HEK293 (cell line): ENCODE measurements at regions not wholly inside any gene's neighbourhood (a gene's known extent, or its start where the extent isn't known, plus 50 kb on each side); places are given as distances from the start of the nearest gene placed in this dataset.

Experiments
- CTCF ChIA-PET: fragments of 350-600 bp; formaldehyde crosslinking; extraction: SDS; loops from one replicate; lab custom pipeline; 2021; ENCODE audit warnings: antibody characterized with exemption; lab: Yijun Ruan, JAX
- POLR2A ChIA-PET: fragments of 300-600 bp; formaldehyde crosslinking; extraction: SDS; loops from one replicate; lab custom pipeline; 2020; ENCODE audit warnings: antibody characterized with exemption, inconsistent platforms; lab: Yijun Ruan, JAX
- H3K27ac ChIP-seq: fragments of 200-500 bp; sonication (Bioruptor generic); 2 replicates; pipeline ENCODE4 v1.5.1; 2014; ENCODE audit warnings: low read depth, low read length, control low read depth, inconsistent platforms; ENCODE audit errors: extremely low read depth
- H3K36me3 ChIP-seq, 2 experiments: fragments of 200-500 bp in 1 of 2; sonication (Bioruptor generic) in 1 of 2; 1 replicate in 1 of 2; 2 replicates in 1 of 2; pipeline ENCODE4 v1.5.1; 2014 to 2017; ENCODE audit warnings: inconsistent platforms in 2 of 2, low read length in 2 of 2; ENCODE audit not compliant: control insufficient read depth in 2 of 2, insufficient read depth in 1 of 2
- H3K4me1 ChIP-seq: fragments of 200-500 bp; sonication (Bioruptor generic); 2 replicates; pipeline ENCODE4 v1.5.1; 2014; ENCODE audit warnings: mild to moderate bottlenecking, low read length, inconsistent platforms; ENCODE audit not compliant: control insufficient read depth, insufficient read depth
- H3K4me3 ChIP-seq: 2 replicates; pipeline ENCODE4 v1.5.1; 2011; ENCODE audit warnings: low read depth, mild to moderate bottlenecking, control low read depth, low read length, moderate library complexity
- H3K9me3 ChIP-seq: fragments of 200-500 bp; sonication (Bioruptor generic); 2 replicates; pipeline ENCODE4 v1.5.1; 2014; ENCODE audit warnings: low read depth, low read length, inconsistent platforms; ENCODE audit not compliant: control insufficient read depth, insufficient read depth
- PRDM2 ChIP-seq: fragments of 450-650 bp; formaldehyde crosslinking; IDR thresholded peaks from 2 replicates; pipeline ENCODE4 v1.5.1; 2016; ENCODE audit warnings: missing biosample characterization, missing genetic modification characterization, borderline replicate concordance
- ZFHX2 ChIP-seq: fragments of 450-650 bp; formaldehyde crosslinking; conservative IDR thresholded peaks from 2 replicates; pipeline ENCODE4 v1.5.1; 2016; ENCODE audit warnings: missing biosample characterization, missing genetic modification characterization
- ZNF16 ChIP-seq: fragments of 450-650 bp; formaldehyde crosslinking; IDR thresholded peaks from 2 replicates; pipeline ENCODE4 v1.5.1; 2016; ENCODE audit warnings: low read depth, missing biosample characterization, missing genetic modification characterization
- ZNF24 ChIP-seq: fragments of 450-650 bp; formaldehyde crosslinking; IDR thresholded peaks from 2 replicates; pipeline ENCODE4 v1.5.1; 2016; ENCODE audit warnings: missing biosample characterization, missing genetic modification characterization
- ZNF350 ChIP-seq: fragments of 450-650 bp; formaldehyde crosslinking; IDR thresholded peaks from 2 replicates; pipeline ENCODE4 v1.5.0; 2017; ENCODE audit warnings: missing biosample characterization, mild to moderate bottlenecking, missing genetic modification characterization
- ZNF362 ChIP-seq: fragments of 450-650 bp; formaldehyde crosslinking; IDR thresholded peaks from 2 replicates; pipeline ENCODE4 v1.5.1; 2016; ENCODE audit warnings: missing biosample characterization, missing genetic modification characterization
- ZNF518A ChIP-seq: fragments of 450-650 bp; formaldehyde crosslinking; conservative IDR thresholded peaks from 2 replicates; pipeline ENCODE4 v1.5.1; 2016; ENCODE audit warnings: low read depth, missing biosample characterization, missing genetic modification characterization
- ZNF555 ChIP-seq: fragments of 450-650 bp; formaldehyde crosslinking; conservative IDR thresholded peaks from 2 replicates; pipeline ENCODE4 v1.5.1; 2017; ENCODE audit warnings: missing biosample characterization, mild to moderate bottlenecking, missing genetic modification characterization, inconsistent platforms
- ZNF654 ChIP-seq: fragments of 450-650 bp; formaldehyde crosslinking; IDR thresholded peaks from 2 replicates; pipeline ENCODE4 v1.5.1; 2016; ENCODE audit warnings: low read depth, missing biosample characterization, missing genetic modification characterization
- ZNF660 ChIP-seq: fragments of 450-650 bp; IDR thresholded peaks from 2 replicates; pipeline ENCODE4 v1.5.1; 2018; ENCODE audit warnings: missing biosample characterization, mild to moderate bottlenecking, missing genetic modification characterization
- ZNF776 ChIP-seq: fragments of 450-650 bp; formaldehyde crosslinking; IDR thresholded peaks from 2 replicates; pipeline ENCODE4 v1.5.0; 2017; ENCODE audit warnings: missing biosample characterization, missing genetic modification characterization, borderline replicate concordance

- CTCF ChIA-PET: no interaction called here
- POLR2A ChIA-PET: no interaction called here
Measured at GRCh38 chr10:78604721-78605120, 464.0 kb upstream of the ZMIZ1 start.

GRCh38 chr10:78605800-78606350 lies 462.9 kb upstream of the ZMIZ1 start:
- CTCF ChIA-PET: interaction anchor here (0.6 to 1.1 kb wide), 7 partner anchors 12 to 163 kb away, joined by 3 to 6 read pairs (median 3); no protein-coding TSS in a partner anchor
- Histone ChIP-seq H3K4me1 (no peaks in the 10 kb centered on the region), H3K27ac (no peak overlapping the region), H3K36me3 (no peaks in the 10 kb centered on the region)
- TF ChIP-seq ZNF555 (tag by site-specific recombination) (no peak), ZNF518A (tag by site-specific recombination) (no peak), PRDM2 (tag by site-specific recombination) (no peak)
- TF ChIP-seq, all 188 proteins: peak for 0
- POLR2A ChIA-PET: no interaction called here
- Histone ChIP-seq H3K4me3 (no peak overlapping the region), H3K9me3 (no peaks in the 10 kb centered on the region)

More at GRCh38 chr10:78604721-78605120, 464.0 kb upstream of the ZMIZ1 start:
- Histone ChIP-seq H3K36me3 (no peaks in the 10 kb centered on the region), H3K27ac (no peak overlapping the region), H3K9me3 (no peaks in the 10 kb centered on the region), H3K4me3 (no peak overlapping the region), H3K4me1 (no peaks in the 10 kb centered on the region)
- TF ChIP-seq ZNF16 (tag by site-specific recombination) (no peak), ZNF24 (tag by site-specific recombination) (no peak), ZNF362 (tag by site-specific recombination) (no peak), ZFHX2 (tag by site-specific recombination) (no peak), ZNF660 (tag by site-specific recombination) (no peak), ZNF776 (tag by site-specific recombination) (no peak), ZNF350 (tag by site-specific recombination) (no peak), ZNF654 (tag by site-specific recombination) (no peak)
